NCI-H187 (cell line): ENCODE measurements at regions not wholly inside any gene's neighbourhood (a gene's known extent, or its start where the extent isn't known, plus 50 kb on each side); places are given as distances from the start of the nearest gene placed in this dataset.

Experiments used
- DNase-seq, 2 experiments: peaks; one replicate each; lab custom pipeline; 2025; lab: John Stamatoyannopoulos, UW

DNA sequence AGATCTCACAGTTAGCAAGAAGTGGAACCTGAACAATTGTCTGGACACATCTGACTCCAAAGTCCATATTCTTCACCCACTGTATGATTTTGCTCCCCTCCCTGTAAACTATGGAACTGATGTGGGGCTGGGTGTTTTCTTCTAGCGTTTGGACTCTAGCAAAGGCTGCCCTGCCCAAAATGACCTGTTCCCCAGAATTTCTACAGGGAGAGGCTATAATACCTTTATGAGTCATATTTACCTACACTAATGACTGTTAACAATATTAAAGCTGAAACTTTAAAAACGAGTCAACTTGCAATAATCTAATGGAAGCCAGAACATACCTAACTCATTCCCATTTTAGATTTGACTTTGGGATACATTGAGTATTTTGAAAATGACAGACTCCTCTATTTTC is 531.2 kb upstream of the CFAP20DC start:
- DNase-seq = no peak

DNA sequence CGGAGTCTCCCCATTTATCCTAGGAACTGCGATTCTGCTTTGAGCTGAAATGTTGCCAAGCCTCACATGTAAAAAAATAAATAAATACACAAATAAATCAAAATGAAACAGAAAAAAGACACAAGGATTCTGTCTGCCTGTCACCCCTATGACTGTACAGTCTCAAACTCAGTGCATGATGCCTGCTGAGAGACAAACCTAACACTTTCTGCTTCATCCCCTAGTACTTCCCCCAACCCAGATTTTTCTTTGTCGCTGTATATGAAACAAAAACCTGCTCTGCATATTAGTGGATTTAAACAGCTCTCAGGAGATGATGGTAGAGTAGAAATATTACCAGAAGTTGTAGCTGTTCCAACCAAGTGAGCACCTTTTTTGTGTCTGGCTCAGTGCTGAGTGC is 530.7 kb upstream of the CFAP20DC start:
- DNase-seq = no peak

DNA sequence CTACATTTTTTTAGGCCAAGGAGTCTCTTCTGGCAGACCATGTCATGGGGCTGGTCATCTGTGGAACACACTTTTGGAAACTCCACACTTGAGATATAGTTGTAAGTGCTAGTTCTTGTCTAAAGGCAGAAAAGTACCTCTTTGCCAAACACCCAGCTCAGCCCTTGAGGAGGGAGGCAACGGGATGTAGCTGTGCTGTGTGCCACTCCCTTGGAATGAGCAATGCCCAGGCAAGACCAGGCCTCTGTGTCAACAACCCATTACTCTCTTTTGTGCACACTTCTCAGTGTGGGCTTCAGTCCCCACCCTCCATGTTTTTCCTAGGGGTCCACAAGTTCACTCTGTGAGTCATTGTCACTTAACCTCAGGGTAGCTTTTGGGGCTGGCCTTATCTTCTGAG is 528.3 kb upstream of the CFAP20DC start:
- no peak for DNase-seq

DNA sequence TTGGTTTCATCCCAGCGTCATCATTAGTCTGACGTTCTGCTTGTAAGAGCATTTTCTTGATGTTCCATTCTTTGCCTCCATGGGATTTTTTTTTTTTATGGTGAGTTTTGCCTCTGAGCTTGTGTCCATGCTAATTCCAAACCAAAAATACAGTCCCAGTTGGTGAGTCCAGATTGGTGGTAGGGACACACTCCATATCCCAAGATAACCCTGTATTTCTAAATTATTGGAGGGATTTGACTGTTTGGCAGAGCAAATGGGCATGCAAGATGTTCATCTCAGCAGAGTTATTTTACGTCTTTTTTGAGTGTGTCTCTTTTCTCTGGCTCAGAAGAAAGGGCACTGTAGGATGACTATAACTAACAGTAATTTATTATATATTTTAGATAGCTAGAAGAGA is 526.8 kb upstream of the CFAP20DC start:
- DNase-seq = no peak

DNA sequence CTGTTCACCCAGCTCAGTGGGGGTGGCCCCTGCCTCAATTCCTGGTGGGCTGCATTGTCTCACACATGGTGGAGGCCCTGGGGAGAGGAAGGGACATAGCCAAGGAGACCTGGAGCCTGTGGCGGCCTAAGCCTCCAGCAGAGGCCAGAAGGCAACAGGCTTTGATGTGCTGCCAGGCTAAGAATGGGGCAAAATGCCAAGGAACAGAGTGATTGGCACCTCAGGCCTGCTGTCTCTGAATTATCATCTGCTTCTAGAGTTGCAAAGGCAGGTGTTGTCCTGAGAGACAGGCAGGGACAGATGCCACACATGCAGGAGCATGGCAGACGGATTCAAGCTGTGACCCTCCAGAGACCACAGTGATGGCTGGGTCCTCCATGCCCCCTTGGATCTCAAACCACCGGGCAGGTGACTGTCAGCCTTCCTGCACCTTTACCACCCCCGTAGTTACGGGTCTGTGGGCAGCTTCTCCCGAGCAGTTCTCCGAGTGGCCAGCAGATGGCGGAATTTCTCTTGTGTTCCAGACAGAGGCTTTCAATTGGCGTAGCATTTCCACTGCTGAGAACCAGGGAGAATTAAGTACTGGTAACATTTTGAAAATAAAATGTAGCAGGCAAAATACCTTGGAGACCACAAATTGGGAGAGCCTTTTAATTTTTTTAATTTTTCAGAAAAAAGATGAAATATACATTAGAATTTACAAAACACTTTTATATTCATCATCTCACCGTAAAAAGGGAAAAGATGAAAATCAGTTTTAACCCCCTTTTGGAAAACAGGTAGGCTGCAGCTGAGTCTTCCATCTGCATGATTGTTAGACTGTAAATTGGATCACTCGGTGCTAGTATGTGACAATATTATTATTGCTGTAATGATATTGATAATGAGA is 525.5 kb upstream of the CFAP20DC start:
- peak; percentile 36 to 48 for DNase-seq

DNA sequence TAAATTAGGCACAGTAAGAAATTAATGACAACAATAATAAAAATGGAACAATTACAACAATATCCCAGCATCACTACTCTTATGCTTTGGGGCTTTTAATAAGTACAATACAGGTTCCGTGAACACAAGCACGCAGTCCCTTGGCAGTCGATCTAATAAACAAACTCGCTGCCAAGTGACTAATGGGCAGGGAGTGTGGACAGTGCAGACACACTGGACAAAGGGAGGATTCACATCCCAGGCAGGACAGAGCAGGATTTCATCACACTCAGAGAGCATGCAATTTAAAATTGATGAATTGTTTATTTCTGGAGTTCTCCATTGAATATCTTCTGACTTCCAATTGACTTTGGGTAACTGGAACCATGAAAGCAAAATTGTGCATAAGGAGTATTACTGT is 524.1 kb upstream of the CFAP20DC start:
- no peak for DNase-seq

DNA sequence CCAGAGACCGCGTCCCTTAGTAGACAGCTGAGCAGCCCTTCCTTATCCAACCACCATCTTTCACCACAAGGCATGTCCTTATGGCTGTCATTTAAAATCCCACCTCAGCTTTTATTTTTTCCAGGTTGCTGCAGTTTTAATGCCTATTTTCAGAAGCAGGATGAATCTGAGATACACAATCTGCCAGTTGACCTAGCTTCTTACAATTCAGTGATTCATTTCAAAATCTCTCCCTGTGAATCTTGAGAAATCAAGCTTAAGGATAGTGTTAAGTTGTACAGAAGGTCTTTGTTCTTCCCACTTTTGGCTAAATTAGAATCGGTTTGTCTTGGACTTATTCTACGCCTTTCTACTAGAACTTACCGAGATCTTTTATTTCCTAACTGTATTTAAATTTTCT is 522.3 kb upstream of the CFAP20DC start:
- DNase-seq = no peak

DNA sequence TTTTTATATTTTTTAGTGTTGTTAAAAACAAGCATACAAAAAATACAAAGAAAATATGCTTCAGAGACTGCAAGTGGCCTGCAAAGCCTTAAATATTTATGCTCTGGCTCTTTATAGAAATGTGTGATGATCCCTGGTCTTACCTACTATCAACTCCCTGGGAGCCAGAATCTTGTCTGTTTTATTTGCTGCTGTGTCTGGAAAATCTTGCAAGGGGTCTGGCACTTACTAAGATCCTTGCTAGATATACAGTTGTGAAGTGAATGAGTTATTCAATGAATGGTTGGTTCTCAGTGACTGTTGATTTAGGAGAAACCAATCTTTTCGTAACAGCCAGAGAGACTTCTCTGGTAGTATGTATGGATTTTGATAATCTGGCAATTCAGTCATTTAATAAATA is 521.0 kb upstream of the CFAP20DC start:
- no peak for DNase-seq

DNA sequence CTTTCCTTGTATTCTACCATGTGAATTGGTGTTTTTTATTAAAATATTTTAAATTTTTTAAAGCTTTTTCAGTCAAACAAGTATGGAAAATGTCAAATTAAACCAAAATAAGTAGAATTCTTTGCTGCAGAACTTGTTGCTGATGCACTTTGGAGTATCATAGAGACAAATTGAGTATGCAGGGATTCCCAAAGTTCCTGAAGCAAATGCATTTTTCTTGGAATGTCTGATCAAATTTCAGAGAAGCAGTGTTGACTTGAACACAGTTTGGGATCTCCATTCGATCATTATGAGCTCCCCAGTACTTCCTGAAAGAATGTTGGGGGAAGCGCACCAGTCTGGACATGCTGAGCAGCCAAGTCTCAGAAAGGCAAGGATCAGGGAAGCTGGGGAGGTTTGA is 517.8 kb upstream of the CFAP20DC start:
- DNase-seq = no peak

DNA sequence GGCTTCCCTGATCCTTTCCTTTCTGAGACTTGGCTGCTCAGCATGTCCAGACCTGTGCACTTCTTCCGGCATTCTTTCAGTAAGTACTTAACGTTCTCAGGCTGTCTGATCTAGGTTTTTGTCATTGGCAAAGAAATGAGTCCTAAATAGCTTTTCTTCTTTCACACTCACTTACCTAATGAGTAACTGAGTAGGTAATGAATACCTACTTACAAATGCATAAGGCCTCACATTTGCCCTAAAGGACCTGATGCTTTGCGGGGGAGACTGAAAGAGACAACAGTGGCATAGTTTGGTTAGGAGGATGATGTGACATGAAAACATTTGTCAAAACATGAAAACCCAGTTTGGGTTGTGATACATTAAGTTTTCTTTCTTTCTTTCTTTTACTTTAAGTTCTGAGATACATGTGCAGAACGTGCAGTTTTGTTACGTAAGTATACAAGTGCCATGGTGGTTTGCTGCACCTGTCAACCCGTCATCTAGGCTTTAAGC is 516.7 kb upstream of the CFAP20DC start:
- DNase-seq = no peak

DNA sequence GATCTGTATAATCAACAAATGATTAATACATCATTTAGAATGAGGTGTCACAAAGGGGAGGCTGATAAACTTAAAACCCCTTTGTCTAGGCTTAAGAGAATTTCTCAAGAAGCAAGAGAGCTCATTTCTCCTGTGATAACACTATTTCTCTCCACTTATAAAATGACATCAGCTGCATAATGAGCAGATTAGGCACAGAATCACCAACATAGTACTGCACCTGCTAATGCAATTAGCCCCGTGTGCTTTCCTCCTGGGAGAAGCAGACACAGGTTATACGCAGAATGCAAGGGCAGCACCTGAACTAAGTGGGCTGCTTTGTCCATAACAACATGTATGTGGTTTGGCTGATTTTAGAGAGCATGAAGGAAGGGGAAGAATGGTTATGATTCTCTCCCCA is 515.3 kb upstream of the CFAP20DC start:
- DNase-seq = no peak

DNA sequence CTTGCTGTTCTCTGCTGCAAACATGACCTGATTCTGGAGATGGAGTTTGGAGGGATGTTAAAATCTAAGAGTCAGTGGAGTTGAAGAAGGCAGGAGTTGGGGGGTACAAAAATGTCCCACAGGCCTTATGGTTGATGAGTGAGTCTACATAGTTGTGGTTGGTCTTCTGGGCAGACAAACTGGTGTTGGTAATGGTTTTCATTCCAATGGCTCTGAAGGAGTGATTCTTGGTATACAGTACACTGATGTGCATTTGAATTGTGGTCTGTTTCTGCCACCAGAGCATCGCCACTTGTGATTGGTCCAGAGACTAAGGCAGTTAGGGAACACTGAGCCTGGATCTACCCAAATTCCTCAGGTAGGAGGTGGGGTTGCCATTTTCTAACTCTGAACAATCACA is 514.1 kb upstream of the CFAP20DC start:
- DNase-seq = no peak

DNA sequence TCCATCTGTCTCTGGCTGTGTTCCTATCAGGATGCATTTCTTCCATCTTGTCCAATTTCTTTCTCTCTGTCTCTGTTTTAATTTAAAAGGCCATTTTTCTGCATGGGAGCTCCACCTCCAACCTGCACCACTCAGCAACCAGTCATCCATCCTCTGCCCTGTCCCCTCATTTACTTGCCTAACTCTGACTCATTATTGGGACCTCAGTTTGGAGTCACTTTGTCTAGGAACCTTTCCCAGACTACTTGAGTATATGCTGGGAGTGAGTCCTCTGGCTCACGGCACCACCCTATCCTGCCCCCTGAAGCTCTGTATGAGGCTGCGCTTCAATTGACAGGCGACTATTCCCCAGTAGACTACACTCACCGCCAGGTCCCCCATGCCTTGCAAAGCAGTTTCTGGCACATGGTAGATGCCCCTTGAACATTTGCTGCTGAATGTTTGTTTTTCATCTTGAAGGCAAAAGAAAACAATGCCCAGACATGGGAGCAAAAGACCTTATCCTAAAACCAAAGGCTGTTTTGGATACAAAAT is 513.3 kb upstream of the CFAP20DC start:
- no peak for DNase-seq

DNA sequence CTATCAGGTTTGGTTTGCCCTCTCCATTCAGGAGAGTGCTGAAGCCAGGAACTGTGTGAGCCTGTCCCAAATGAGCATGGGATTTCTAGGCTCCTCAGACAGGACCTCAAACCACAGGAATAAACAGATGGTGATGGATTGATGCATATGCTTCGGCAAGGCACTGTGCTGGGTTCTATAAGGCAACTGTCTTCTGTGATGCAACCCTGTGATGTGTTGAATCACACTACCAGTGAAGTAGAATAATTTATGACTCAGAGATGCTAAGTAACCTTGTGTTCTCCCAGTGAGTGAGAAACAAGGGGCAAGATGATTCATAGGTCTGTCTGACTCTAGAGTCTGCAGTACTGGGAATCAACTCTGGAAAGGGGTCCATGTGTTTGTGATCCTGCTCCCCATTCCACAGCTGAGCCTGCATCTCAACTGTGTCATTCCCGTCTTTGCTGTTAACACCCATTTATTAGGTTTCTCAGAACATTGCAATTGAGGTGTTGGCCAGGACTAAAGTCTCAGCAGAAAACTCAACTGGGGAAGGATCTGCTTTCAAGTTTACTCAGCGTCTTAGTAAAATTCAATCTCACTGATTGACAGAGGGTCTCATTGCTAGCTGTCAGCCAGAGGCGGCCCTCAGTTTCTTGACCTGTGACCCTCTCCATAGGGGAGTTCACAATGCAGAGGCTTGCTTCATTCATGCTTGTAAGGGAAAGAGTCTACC is 510.1 kb upstream of the CFAP20DC start:
- no peak for DNase-seq

DNA sequence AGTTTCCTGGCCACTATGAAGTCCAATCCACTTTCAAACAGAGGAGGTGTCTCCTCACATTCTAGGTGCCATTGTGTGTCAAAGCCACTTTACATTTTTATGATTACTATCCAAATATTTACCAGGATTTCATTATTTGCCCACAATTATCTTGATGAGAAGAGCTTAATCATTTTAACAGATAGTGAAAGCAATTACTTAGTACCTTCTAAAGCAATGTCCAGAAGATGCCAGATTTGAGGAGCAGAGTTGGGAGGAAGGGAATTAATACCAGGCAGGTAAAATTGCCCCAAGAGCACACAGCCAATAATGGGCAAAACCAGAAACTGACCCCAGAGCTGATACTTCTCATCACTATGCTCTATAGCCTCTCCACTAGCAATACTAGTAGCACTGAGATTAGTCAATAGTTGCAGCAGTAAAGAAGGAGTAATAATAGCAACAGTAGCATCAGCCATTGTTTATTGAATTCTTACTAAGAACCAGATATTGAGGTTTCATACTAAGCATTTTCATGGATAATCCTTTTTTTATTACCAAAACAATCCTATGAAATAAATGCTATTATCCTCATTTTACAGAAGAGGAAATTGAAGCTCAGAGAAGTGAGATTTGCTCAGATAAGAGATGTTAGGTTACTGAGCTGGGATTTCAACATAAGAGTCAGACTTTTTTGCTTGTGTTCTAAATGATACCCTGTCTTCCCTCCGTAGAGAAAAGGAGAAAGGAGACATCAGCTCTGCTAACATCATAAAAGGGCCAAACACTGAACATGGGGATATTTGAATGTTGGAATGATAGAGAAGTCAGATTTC is 509.3 kb upstream of the CFAP20DC start:
- DNase-seq = no peak

DNA sequence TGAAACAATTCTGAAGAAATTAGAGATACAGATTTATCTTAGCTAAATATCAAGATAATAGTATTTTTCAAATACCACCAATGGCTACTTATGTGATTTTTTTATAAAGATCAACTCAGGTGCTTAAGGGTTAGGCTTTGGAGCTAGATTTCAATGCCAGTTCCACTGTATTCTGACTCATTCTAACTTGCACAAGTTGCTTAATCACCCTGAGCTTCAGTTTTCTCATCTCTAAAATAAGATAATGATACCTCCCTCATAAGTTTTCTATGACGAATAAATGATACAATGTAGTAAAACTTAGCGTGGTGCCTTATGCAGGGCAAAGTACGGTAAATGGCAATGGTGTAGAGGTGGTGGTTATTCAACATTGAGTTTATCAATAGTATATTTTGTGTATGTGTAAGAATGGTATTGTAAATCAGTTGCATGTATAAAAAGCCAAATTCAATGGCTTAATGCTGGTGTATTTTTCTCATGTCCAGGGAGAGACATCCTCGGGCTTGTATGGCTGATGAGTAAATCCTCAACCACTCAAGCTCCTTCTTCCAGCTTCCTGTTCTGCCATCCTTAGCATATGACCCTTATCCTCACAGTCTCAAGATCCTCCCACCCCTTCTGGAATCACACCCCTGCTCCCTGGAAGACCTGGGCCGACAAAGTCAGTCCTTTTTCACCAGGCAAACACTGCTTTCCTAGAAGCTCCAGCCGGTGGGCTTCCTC is 505.9 kb upstream of the CFAP20DC start:
- no peak for DNase-seq

DNA sequence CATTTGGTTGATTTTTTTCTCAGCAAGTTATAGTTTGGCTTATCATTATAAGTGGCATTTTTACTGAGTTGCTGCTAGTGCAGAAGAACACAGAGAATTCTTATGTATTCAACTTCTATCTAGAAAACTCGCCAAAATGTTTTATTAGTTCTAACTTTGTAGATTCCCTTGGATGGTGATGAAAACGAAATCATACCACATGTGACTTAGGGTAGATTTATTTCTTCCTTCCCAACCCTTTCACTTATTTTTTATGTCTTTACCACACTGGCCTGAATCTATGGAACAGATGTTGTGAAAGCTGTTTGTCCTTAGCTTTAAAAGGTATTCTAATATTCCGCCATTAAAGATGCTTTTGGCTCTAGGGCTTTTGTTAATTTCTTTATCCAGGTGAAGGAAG is 503.3 kb upstream of the CFAP20DC start:
- no peak for DNase-seq

DNA sequence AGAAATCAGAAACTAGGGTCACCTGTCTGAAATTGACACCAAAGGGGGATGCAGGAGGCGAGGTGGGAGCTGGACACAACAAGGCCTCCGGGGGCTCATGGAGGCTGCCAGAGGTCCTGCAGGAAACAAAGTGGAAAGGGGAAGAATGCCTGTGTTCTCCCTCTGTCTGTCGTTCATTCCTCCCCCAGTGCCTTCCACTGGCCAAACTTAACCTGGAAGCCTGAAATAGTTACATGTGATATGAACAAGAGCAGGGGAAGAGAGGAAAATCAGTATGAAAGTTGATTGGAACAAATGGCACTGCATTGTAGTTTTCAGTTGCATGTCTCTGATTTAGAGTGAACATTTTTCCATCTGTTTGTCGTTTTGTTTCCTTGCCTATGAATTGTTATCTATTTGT is 502.0 kb upstream of the CFAP20DC start:
- DNase-seq = no peak

DNA sequence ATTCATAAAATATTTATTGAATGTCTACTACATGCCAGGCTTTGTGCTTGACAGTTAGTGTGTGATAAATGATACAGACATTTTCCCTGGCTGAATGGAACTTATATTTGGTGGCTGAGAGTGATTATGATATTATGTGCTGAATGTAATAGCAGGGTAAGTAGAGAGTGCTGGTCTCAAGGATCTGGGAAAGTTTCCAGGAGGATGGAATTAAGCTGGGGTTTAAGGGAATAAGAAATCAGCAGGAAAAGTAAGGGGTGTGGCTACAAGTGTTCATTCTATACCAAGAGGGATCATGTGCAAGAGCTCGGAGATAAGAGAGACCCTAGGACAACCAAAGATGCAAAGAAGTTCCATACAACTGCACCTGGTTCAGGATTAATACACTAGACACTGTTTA is 500.1 kb upstream of the CFAP20DC start:
- no peak for DNase-seq

DNA sequence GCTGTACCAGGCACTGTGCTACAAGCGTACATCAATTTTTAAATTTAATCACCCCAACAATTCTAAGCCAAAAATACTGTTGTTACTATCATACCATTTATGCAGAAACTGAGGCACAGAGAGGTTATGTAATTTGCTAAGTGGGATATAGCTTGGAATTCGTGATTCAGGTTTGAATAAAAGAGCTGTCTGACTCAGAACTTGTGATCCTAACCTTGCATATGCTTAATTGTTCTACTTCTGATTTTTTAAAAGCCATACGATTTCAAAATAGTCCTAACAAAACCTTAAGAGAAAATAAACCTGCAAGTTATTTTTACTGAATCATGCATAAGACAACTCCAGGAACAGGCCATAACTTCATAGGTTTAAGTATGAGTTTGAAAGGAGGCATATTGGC is 498.0 kb upstream of the CFAP20DC start:
- DNase-seq = no peak

DNA sequence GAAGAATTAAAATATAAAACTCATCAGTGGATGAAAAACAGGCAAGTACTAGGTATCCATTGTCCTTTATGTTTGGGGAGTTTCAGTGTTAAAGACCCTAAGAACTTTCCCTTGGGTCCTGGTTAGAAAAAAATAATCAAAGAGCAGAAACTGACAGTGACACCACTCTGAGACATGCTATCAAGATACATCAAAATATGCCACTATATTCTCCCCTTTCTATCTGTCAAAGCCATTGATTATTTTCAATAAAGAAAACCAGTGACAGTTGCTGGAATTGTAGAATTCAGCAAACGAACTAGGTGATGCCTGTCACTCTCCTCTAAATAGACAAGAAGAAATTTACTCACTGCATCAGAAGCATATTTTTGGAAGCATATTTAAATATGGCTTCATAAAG is 496.7 kb upstream of the CFAP20DC start:
- DNase-seq = no peak

DNA sequence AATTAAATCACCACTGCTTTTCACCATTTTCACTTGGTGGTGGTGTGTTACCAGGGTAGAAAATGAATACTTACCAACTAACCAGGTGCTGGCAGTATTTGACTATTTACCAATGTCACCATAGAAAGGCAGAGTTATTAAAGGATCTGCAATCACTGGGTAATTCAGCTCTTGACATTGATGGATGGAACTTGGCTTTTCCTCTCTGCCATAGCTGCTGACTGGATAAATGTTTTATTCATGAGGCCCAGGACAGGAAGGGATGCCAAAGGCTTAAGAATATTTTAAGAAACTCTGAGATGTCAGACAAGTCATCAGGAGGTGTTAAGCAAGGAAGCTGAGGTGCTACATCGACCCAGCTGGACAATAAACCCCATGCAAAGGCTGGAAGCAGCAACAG is 495.5 kb upstream of the CFAP20DC start:
- DNase-seq = no peak
